ENCODE measurements at regions not wholly inside any gene's neighbourhood (a gene's known extent, or its start where the extent isn't known, plus 50 kb on each side); places are given as distances from the start of the nearest gene placed in this dataset.

DNA sequence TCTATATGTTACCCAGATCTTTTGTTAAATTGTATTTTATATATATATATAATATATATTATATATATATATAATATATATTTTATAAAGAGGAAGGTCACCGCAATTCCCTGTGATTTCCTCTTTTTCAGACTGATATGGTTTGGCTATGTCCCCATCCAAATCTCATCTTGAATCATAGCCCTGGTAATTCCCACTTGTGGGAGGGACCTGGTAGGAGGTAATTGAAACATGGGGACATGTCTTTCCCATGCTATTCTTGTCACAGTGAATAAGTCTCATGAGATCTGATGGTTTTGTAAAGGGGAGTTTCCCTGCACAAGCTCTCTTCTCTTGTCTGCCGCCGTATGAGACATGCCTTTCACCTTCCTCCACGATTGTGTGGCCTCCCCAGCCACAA, 157.6 kb downstream of the RAB38 start:
- TF ChIP-seq ZNF274 (IDR thresholded peaks at IDR 0.05; ENCODE audit: low read depth, low read length): no peak
- TF ChIP-seq YY1 (IDR thresholded peaks at IDR 0.05; ENCODE audit: insufficient read depth, insufficient read length): no peak
- TF ChIP-seq SUZ12 (IDR thresholded peaks at IDR 0.05; ENCODE audit: extremely low read depth, insufficient read depth, insufficient read length): no peak
- no peaks in the 10 kb centered on the region for H3K4me1 ChIP-seq (ENCODE audit: insufficient read depth, insufficient read length)
- no peak overlapping the region for H3K9ac ChIP-seq (ENCODE audit: insufficient read length, low read depth)
- no peak for DNase-seq (ENCODE audit: low read depth, low spot score)
- H3K27me3 ChIP-seq (ENCODE audit: insufficient read depth, insufficient read length): no peaks in the 10 kb centered on the region
- H3K4me3 ChIP-seq (ENCODE audit: insufficient read length, low read depth): no peak overlapping the region
- H3K9me3 ChIP-seq (ENCODE audit: insufficient read depth, low read length): peaks cover 6% of the 10 kb centered on the region; the same call in 1 of the 2 replicates
- H3K36me3 ChIP-seq (ENCODE audit: insufficient read depth, insufficient read length, low read length): no peaks in the 10 kb centered on the region

DNA sequence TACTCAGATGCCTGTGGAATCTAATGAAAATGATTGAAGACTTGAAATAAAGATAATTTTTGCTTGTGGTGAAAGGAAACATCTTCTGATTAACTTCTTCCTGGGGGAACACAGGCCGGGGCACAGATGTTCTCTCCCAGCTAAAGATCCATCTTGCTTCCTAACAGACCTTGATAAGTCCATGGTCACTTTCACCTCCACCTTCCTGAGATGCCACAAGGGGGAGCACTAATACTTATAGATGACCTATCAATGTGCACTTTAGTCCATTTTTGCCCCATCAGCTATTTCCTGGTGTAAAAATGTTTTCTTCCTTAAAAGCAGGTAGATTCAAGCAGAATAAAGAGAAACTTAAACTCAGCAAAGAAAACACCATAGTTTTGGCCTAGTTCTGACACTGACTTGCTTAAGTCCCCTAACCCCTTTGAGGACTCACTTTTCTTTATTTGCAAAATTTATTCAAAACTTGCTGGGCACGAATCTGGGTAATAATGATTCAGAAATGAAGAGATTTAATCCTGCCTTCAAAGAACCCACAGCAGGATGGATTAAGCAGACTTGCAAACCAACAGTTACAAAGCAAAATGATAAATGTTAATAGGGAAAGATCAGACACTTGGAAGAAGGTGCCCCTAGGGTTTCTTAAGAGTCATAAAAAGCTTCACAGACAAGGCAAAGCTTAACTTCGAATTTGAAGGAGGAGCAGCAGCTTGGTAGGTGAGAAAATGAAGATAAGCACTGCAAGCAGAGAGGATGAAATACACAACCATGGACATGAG, 158.7 kb downstream of the RAB38 start:
- Histone ChIP-seq H3K4me3 (ENCODE audit: insufficient read length, low read depth) (no peak overlapping the region), H3K9me3 (ENCODE audit: insufficient read depth, low read length) (peaks cover 6% of the 10 kb centered on the region; the same call in 1 of the 2 replicates), H3K9ac (ENCODE audit: insufficient read length, low read depth) (no peak overlapping the region), H3K4me1 (ENCODE audit: insufficient read depth, insufficient read length) (no peaks in the 10 kb centered on the region), H3K27me3 (ENCODE audit: insufficient read depth, insufficient read length) (no peaks in the 10 kb centered on the region), H3K36me3 (ENCODE audit: insufficient read depth, insufficient read length, low read length) (no peaks in the 10 kb centered on the region)
- TF ChIP-seq YY1 (IDR thresholded peaks at IDR 0.05; ENCODE audit: insufficient read depth, insufficient read length): no peak
- no peak for TF ChIP-seq SUZ12 (IDR thresholded peaks at IDR 0.05; ENCODE audit: extremely low read depth, insufficient read depth, insufficient read length)
- no peak for TF ChIP-seq ZNF274 (IDR thresholded peaks at IDR 0.05; ENCODE audit: low read depth, low read length)
- DNase-seq (ENCODE audit: low read depth, low spot score): peak; percentile 61

DNA sequence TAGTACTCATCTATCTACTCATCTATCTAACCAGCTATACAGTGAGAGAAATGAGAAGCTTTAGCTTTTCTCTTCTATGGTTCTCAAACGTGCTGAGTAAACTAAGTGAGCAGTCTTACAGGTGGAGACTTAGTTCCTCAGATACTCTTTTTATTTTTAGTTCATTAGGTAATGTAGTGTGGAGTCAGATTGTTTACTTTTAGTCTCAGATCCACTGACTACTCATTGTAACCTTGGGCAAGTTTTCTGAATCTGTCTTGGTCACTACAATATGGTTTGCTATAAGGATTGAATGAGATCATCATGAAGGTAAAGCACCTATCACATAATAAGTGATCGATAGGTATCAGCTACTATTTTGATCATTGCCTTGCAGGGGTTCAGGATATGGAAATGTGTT, 160.1 kb downstream of the RAB38 start:
- Histone ChIP-seq H3K36me3 (ENCODE audit: insufficient read depth, insufficient read length, low read length) (no peaks in the 10 kb centered on the region), H3K27me3 (ENCODE audit: insufficient read depth, insufficient read length) (no peaks in the 10 kb centered on the region), H3K4me3 (ENCODE audit: insufficient read length, low read depth) (no peak overlapping the region), H3K4me1 (ENCODE audit: insufficient read depth, insufficient read length) (no peaks in the 10 kb centered on the region), H3K9ac (ENCODE audit: insufficient read length, low read depth) (no peak overlapping the region), H3K9me3 (ENCODE audit: insufficient read depth, low read length) (peaks cover 6% of the 10 kb centered on the region; the same call in 1 of the 2 replicates)
- DNase-seq (ENCODE audit: low read depth, low spot score): no peak
- no peak for TF ChIP-seq YY1 (IDR thresholded peaks at IDR 0.05; ENCODE audit: insufficient read depth, insufficient read length)
- no peak for TF ChIP-seq ZNF274 (IDR thresholded peaks at IDR 0.05; ENCODE audit: low read depth, low read length)
- TF ChIP-seq SUZ12 (IDR thresholded peaks at IDR 0.05; ENCODE audit: extremely low read depth, insufficient read depth, insufficient read length): no peak

DNA sequence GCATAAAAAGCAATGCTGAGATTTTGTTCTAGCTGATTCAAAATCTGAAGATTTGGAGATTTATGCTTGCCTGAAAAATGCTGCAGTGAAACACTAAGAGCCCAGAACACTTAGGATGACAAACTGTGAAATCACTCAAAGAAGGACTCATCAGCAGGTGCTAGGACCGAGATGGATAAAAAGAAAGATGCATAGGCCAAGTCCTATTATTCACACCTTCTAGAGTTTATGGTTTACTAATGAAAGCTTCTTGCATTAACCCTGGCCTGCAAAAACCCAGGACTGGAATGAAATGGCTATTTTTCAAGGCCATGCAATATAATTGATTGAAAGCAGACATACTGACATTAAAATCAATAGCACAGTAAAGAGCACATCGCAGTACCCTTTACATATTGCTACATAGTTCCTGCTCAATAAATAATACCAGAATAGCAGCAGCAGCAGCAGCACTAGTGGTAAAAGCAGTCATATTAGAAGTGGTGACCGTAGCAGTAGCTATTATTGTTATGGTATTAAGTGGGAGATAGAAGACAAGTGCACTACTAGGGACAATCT, 161.7 kb downstream of the RAB38 start:
- DNase-seq (ENCODE audit: low read depth, low spot score): no peak
- no peaks in the 10 kb centered on the region for H3K27me3 ChIP-seq (ENCODE audit: insufficient read depth, insufficient read length)
- no peak overlapping the region for H3K9ac ChIP-seq (ENCODE audit: insufficient read length, low read depth)
- H3K36me3 ChIP-seq (ENCODE audit: insufficient read depth, insufficient read length, low read length): no peaks in the 10 kb centered on the region
- no peak overlapping the region for H3K4me3 ChIP-seq (ENCODE audit: insufficient read length, low read depth)
- peaks cover 6% of the 10 kb centered on the region; the same call in 1 of the 2 replicates for H3K9me3 ChIP-seq (ENCODE audit: insufficient read depth, low read length)
- no peaks in the 10 kb centered on the region for H3K4me1 ChIP-seq (ENCODE audit: insufficient read depth, insufficient read length)
- no peak for TF ChIP-seq ZNF274 (IDR thresholded peaks at IDR 0.05; ENCODE audit: low read depth, low read length)
- no peak for TF ChIP-seq YY1 (IDR thresholded peaks at IDR 0.05; ENCODE audit: insufficient read depth, insufficient read length)
- no peak for TF ChIP-seq SUZ12 (IDR thresholded peaks at IDR 0.05; ENCODE audit: extremely low read depth, insufficient read depth, insufficient read length)

DNA sequence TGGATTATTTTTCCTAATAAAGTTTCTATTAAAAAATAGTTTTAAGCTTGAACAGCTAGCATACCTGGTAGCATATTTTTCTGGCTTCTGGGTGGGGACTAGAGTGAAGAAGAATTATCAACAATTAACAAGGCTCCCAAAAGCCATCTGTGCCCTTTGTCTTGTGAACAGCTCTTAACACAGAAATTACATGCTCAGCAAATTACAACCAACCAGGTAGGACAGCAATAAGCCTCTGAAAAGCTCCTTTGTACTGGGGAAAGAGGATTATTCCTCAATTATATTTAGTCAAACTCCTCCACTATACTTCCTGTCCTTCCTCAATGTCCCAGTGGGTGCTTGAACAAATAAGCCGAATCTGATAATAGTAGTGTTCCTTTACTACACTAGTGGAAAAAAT, 162.8 kb downstream of the RAB38 start:
- Histone ChIP-seq H3K4me1 (ENCODE audit: insufficient read depth, insufficient read length) (no peaks in the 10 kb centered on the region), H3K9me3 (ENCODE audit: insufficient read depth, low read length) (no peaks in the 10 kb centered on the region), H3K36me3 (ENCODE audit: insufficient read depth, insufficient read length, low read length) (no peaks in the 10 kb centered on the region), H3K9ac (ENCODE audit: insufficient read length, low read depth) (no peak overlapping the region), H3K4me3 (ENCODE audit: insufficient read length, low read depth) (no peak overlapping the region), H3K27me3 (ENCODE audit: insufficient read depth, insufficient read length) (no peaks in the 10 kb centered on the region)
- no peak for TF ChIP-seq ZNF274 (IDR thresholded peaks at IDR 0.05; ENCODE audit: low read depth, low read length)
- TF ChIP-seq YY1 (IDR thresholded peaks at IDR 0.05; ENCODE audit: insufficient read depth, insufficient read length): no peak
- TF ChIP-seq SUZ12 (IDR thresholded peaks at IDR 0.05; ENCODE audit: extremely low read depth, insufficient read depth, insufficient read length): no peak
- DNase-seq (ENCODE audit: low read depth, low spot score): no peak

DNA sequence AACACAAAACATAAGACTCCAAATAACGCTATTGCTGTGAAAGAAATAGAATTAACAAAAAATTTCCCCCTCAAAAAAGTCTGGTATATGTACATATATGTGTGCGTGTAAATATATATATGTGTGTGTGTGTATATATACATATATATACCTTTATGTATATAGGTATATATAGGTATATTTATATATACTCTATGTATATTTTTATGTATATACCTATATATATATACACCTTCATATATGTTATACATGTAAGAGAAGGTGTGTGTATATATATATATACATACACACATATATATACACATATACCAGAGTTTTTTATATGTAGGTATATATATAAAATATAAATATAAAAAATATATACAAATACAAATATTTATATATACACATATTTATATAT, 199.2 kb downstream of the RAB38 start:
- Histone ChIP-seq H3K9ac (ENCODE audit: insufficient read length, low read depth) (no peak overlapping the region), H3K4me1 (ENCODE audit: insufficient read depth, insufficient read length) (no peaks in the 10 kb centered on the region), H3K9me3 (ENCODE audit: insufficient read depth, low read length) (no peaks in the 10 kb centered on the region), H3K4me3 (ENCODE audit: insufficient read length, low read depth) (no peak overlapping the region), H3K36me3 (ENCODE audit: insufficient read depth, insufficient read length, low read length) (no peaks in the 10 kb centered on the region), H3K27me3 (ENCODE audit: insufficient read depth, insufficient read length) (no peaks in the 10 kb centered on the region)
- no peak for TF ChIP-seq SUZ12 (IDR thresholded peaks at IDR 0.05; ENCODE audit: extremely low read depth, insufficient read depth, insufficient read length)
- no peak for TF ChIP-seq YY1 (IDR thresholded peaks at IDR 0.05; ENCODE audit: insufficient read depth, insufficient read length)
- TF ChIP-seq ZNF274 (IDR thresholded peaks at IDR 0.05; ENCODE audit: low read depth, low read length): no peak
- no peak for DNase-seq (ENCODE audit: low read depth, low spot score)

DNA sequence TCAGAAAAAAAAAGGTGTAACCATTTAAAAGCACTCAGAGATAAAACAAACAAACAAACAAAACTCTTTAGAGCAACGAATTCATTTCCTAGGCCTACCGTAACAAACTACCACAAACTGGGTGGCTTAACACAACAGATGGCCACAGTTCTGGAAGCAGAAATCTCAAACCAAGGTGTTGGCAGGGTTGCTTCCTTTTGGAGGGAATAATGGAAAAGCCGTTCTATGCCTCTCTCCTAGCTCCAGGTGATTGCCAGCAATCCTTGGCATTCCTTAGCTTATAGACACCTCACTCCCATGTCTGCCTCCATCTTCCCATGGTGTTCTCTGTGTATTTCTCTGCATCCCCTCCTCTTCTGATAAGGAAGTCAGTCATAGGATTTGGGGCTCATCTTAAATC, 200.4 kb downstream of the RAB38 start:
- TF ChIP-seq ZNF274 (IDR thresholded peaks at IDR 0.05; ENCODE audit: low read depth, low read length) (no peak), YY1 (IDR thresholded peaks at IDR 0.05; ENCODE audit: insufficient read depth, insufficient read length) (no peak), SUZ12 (IDR thresholded peaks at IDR 0.05; ENCODE audit: extremely low read depth, insufficient read depth, insufficient read length) (no peak)
- no peaks in the 10 kb centered on the region for H3K27me3 ChIP-seq (ENCODE audit: insufficient read depth, insufficient read length)
- H3K9me3 ChIP-seq (ENCODE audit: insufficient read depth, low read length): no peaks in the 10 kb centered on the region
- H3K9ac ChIP-seq (ENCODE audit: insufficient read length, low read depth): no peak overlapping the region
- peaks cover 2% of the 10 kb centered on the region for H3K4me1 ChIP-seq (ENCODE audit: insufficient read depth, insufficient read length)
- DNase-seq (ENCODE audit: low read depth, low spot score): no peak
- no peaks in the 10 kb centered on the region for H3K36me3 ChIP-seq (ENCODE audit: insufficient read depth, insufficient read length, low read length)
- H3K4me3 ChIP-seq (ENCODE audit: insufficient read length, low read depth): no peak overlapping the region
